Spleen (tissue), 11 donors: ENCODE measurements at regions not wholly inside any gene's neighbourhood (a gene's known extent, or its start where the extent isn't known, plus 50 kb on each side); places are given as distances from the start of the nearest gene placed in this dataset.

Experiments
- DNase-seq: peaks from one replicate; pipeline ENCODE4 v3.0.0-alpha.2; 2020
- H3K27ac ChIP-seq, 8 donors: fragments of 200-600 bp; sonication (generic) in 7 of 8; 1 replicate in 4 of 8; 2 replicates in 4 of 8; pipeline versions ENCODE4 v1.5.0 to v1.8.0; 2016 to 2021; ENCODE audit warnings: inconsistent platforms in 4 of 8, mild to moderate bottlenecking in 4 of 8, moderate library complexity in 1 of 8
- H3K27me3 ChIP-seq, 7 donors: fragments of 200-600 bp; sonication (generic) in 6 of 7; replicated peaks in 1 of 7; 1 replicate in 4 of 7; 2 replicates in 3 of 7; pipeline versions ENCODE4 v1.5.0 to v1.8.0; 2016 to 2021; ENCODE audit warnings: inconsistent platforms in 3 of 7, mild to moderate bottlenecking in 1 of 7
- H3K36me3 ChIP-seq, 6 donors: fragments of 200-600 bp; sonication (generic) in 5 of 6; 1 replicate in 4 of 6; 2 replicates in 2 of 6; pipeline versions ENCODE4 v1.5.0 to v1.8.0; 2016 to 2021; ENCODE audit warnings: inconsistent platforms in 2 of 6
- H3K4me1 ChIP-seq, 6 donors: fragments of 200-600 bp; sonication (generic) in 5 of 6; 1 replicate in 3 of 6; 2 replicates in 3 of 6; pipeline versions ENCODE4 v1.5.0 to v1.8.0; 2016 to 2021; ENCODE audit warnings: inconsistent platforms in 3 of 6
- H3K4me3 ChIP-seq, 8 donors: fragments of 200-600 bp; sonication (generic) in 7 of 8; 1 replicate in 4 of 8; 2 replicates in 4 of 8; pipeline versions ENCODE4 v1.5.0 to v1.8.0; 2016 to 2021; ENCODE audit warnings: inconsistent platforms in 4 of 8, mild to moderate bottlenecking in 4 of 8, moderate library complexity in 2 of 8
- H3K9me3 ChIP-seq, 8 donors: fragments of 200-600 bp; sonication (generic) in 7 of 8; 1 replicate in 4 of 8; 2 replicates in 4 of 8; pipeline versions ENCODE4 v1.5.0 to v1.8.0; 2016 to 2021; ENCODE audit warnings: inconsistent platforms in 4 of 8
- POLR2A ChIP-seq, 3 donors: fragments of 450-650 bp; IDR thresholded peaks; one replicate each; pipeline ENCODE4 v1.5.1; 2017; ENCODE audit warnings: antibody characterized with exemption in 3 of 3, mild to moderate bottlenecking in 1 of 3
- POLR2AphosphoS5 ChIP-seq, 3 donors: sonication (generic); formaldehyde crosslinking; IDR thresholded peaks; one replicate each; pipeline ENCODE4 v1.5.1; 2017; ENCODE audit warnings: antibody characterized with exemption in 3 of 3
- WGBS, 5 donors: extraction: QIAGEN DNeasy Blood & Tissue Kit in 3 of 5; methylation state at CpG; one replicate each; pipeline versions ENCODE4 v1.1.5 to v1.1.7; 2013 to 2018; 5-methylcytosine and 5-hydroxymethylcytosine counted together
- intact Hi-C: fragments of 100-400 bp; cut with DNase I; formaldehyde crosslinking; loops from one replicate; pipeline ENCODE4 v1.15.0; 2023; ENCODE audit warnings: low total_unique reads
- TF ChIP-seq, protein P1 (sequence below), 11 experiments: fragments of 200-600 bp in 7 of 11; fragments of 450-650 bp in 4 of 11; sonication (generic) in 4 of 11; IDR thresholded peaks in 8 of 11; conservative IDR thresholded peaks in 3 of 11; 1 replicate in 7 of 11; 2 replicates in 4 of 11; pipeline versions ENCODE4 v1.4.0 to v1.8.0; 2016 to 2021; ENCODE audit warnings: antibody characterized with exemption in 11 of 11, inconsistent platforms in 4 of 11, mild to moderate bottlenecking in 1 of 11
- donor health status: healthy with polysubstance abuse.
- donor health status: DM: no; HTN: no; CAD: no; lungs with moderate emphysema.
- donor health status: DM: no; HTN: no; CAD: no.
- donor health status: Bipolar disorder and iron deficiency.
- donor health status: healthy.
- donor health status: DM: no; HTN: no; CAD: no.
- donor health status: DM: yes; HTN: yes; CAD: no.

DNA sequence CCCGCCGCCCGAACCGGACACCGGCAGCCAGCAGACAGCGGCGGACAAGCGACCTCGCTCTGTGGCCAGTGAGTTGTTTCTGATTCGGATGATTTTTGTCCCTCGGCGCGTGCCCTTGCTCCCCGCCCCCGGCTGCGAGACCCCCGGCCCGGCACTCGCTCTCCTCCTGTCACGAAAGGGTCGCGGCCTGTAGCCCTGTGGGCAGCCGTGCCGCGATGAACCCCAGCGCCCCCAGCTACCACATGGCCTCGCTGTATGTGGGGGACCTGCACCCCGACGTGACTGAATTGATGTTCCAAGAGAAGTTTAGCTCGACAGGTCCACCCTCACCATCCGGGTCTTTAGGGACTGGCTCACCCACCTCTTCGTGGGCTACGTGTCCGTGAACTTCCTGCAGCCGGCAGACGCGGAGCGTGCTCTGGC, 1257.5 kb upstream of the ACVR2A start:
- Histone ChIP-seq H3K36me3 (no peaks in the 10 kb centered on the region), H3K4me3 (no peak overlapping the region), H3K27me3 (no peaks in the 10 kb centered on the region), H3K27ac (no peak overlapping the region), H3K4me1 (no peaks in the 10 kb centered on the region), H3K9me3 (peaks cover 0 to 10% (median 0%) of the 10 kb centered on the region in 8 donors)
- TF ChIP-seq POLR2A (IDR thresholded peaks at IDR 0.05) = no peak
- TF ChIP-seq, protein P1, sequence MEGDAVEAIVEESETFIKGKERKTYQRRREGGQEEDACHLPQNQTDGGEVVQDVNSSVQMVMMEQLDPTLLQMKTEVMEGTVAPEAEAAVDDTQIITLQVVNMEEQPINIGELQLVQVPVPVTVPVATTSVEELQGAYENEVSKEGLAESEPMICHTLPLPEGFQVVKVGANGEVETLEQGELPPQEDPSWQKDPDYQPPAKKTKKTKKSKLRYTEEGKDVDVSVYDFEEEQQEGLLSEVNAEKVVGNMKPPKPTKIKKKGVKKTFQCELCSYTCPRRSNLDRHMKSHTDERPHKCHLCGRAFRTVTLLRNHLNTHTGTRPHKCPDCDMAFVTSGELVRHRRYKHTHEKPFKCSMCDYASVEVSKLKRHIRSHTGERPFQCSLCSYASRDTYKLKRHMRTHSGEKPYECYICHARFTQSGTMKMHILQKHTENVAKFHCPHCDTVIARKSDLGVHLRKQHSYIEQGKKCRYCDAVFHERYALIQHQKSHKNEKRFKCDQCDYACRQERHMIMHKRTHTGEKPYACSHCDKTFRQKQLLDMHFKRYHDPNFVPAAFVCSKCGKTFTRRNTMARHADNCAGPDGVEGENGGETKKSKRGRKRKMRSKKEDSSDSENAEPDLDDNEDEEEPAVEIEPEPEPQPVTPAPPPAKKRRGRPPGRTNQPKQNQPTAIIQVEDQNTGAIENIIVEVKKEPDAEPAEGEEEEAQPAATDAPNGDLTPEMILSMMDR (IDR thresholded peaks at IDR 0.05 in 8 of 11, conservative IDR thresholded peaks at IDR 0.05 in 3 of 11) = no peak
- no peak for TF ChIP-seq POLR2AphosphoS5 (IDR thresholded peaks at IDR 0.05)
- 95 to 98% (median 97%) methylated on average over 38 of the region's 38 CpGs for WGBS, 5 donors
- DNase-seq = peak; percentile 66
- intact Hi-C loops = no loop called here

DNA sequence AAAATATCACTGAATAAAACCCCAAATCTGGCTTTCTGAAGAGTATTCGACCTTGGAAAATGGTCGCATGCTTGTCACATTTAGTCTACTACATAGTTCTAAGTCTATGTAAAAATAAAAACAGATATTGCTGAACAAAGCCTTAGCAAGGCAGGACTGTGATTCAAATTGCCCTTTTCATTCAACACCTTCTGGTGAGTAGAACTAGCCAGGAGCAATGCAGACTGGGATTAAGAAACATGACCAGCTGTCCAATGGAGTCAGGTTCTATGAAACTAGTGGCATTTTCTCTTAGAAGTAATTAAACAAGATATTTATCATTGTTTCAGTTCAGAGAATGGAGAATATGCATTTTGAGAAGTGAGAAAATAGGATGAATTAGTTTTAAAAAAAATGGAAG, 1260.5 kb upstream of the ACVR2A start:
- H3K27me3 ChIP-seq = no peaks in the 10 kb centered on the region
- H3K27ac ChIP-seq = no peak overlapping the region
- TF ChIP-seq POLR2AphosphoS5 (IDR thresholded peaks at IDR 0.05) = no peak
- no peak for TF ChIP-seq POLR2A (IDR thresholded peaks at IDR 0.05)
- TF ChIP-seq, protein P1 (IDR thresholded peaks at IDR 0.05 in 8 of 11, conservative IDR thresholded peaks at IDR 0.05 in 3 of 11) = no peak
- intact Hi-C loops = no loop called here
- H3K36me3 ChIP-seq = no peaks in the 10 kb centered on the region
- no peaks in the 10 kb centered on the region for H3K4me1 ChIP-seq
- 86 to 93% (median 89%) methylated on average over 2 of the region's 2 CpGs for WGBS, 5 donors
- H3K9me3 ChIP-seq = peaks cover 0 to 10% (median 0%) of the 10 kb centered on the region in 8 donors
- H3K4me3 ChIP-seq = no peak overlapping the region
- DNase-seq = no peak

DNA sequence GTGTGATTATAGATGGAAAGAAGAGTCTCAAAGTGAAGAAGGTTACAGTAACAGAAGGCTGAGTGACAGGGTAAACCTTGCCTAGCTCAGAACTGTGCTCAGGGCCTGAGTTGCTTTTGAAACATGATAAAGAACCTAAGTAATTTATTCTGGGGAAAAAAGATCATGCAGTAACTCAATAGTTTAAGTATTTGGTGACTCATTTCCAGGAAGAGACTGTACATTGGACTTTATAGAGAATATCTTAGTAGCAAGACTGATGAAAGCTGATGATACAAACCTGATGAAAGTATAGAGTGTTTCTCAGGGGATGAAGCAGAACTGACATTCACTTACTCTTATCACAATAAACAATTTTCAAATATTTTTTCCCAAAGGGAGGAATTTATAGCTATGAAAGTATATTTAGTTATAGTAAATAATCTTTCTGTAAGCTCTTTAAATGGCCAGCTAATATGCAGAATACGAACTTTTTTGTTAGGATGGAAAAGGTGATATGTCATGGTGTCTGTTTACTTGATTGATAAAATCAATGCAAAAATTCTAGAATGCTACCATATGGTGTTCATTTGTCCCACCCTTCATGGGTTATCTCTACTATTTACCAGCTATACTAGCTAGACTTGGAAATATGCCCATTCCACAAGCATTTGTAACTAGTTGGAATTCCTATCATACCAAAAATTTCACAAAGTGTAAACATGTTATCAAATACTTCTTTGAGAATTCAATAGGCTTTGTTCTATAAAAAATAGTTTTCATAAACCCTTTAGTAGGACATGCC, 1265.5 kb upstream of the ACVR2A start:
- no peak for DNase-seq
- whole genome bisulfite sequencing, 5 donors = 67 to 94% (median 84%) methylated on average over 1 of the region's 1 CpG
- intact Hi-C loops = no loop called here

More for the DNA sequence above, 1265.5 kb upstream of the ACVR2A start:
- no peaks in the 10 kb centered on the region for H3K4me1 ChIP-seq
- no peaks in the 10 kb centered on the region for H3K27me3 ChIP-seq
- TF ChIP-seq POLR2A (IDR thresholded peaks at IDR 0.05) (no peak), POLR2AphosphoS5 (IDR thresholded peaks at IDR 0.05) (no peak)
- TF ChIP-seq, protein P1 (IDR thresholded peaks at IDR 0.05 in 8 of 11, conservative IDR thresholded peaks at IDR 0.05 in 3 of 11) = no peak
- no peaks in the 10 kb centered on the region for H3K36me3 ChIP-seq
- H3K9me3 ChIP-seq = no peaks in the 10 kb centered on the region
- no peak overlapping the region for H3K27ac ChIP-seq
- no peak overlapping the region for H3K4me3 ChIP-seq
